DOHH2 (cell line): ENCODE measurements at regions not wholly inside any gene's neighbourhood (a gene's known extent, or its start where the extent isn't known, plus 50 kb on each side); places are given as distances from the start of the nearest gene placed in this dataset.

Source experiments
- H3F3A ChIP-seq: fragments of 200-600 bp; sonication (generic), shearing (Covaris generic); 2 replicates; pipeline ENCODE4 v1.6.0; 2016; ENCODE audit warnings: antibody characterized with exemption, mild to moderate bottlenecking; ENCODE audit not compliant: control insufficient read depth, insufficient read depth
- H3K27ac ChIP-seq: fragments of 200-600 bp; sonication (generic); 2 replicates; pipeline ENCODE4 v1.5.1; 2014; ENCODE audit warnings: low read depth, mild to moderate bottlenecking, low read length, moderate library complexity
- H3K27me3 ChIP-seq: fragments of 200-600 bp; sonication (generic); 2 replicates; pipeline ENCODE4 v1.6.1; 2014; ENCODE audit warnings: mild to moderate bottlenecking, low read length, mixed read lengths; ENCODE audit not compliant: control insufficient read depth
- H3K36me3 ChIP-seq: fragments of 200-600 bp; sonication (generic); 2 replicates; pipeline ENCODE4 v1.6.1; 2014; ENCODE audit warnings: mild to moderate bottlenecking, low read length, moderate library complexity, mixed read lengths; ENCODE audit not compliant: control insufficient read depth
- H3K4me1 ChIP-seq: fragments of 200-600 bp; sonication (generic); 2 replicates; pipeline ENCODE4 v1.6.1; 2014; ENCODE audit warnings: mild to moderate bottlenecking, low read length, mixed read lengths; ENCODE audit not compliant: control insufficient read depth
- H3K4me2 ChIP-seq: fragments of 200-600 bp; sonication (generic); 2 replicates; pipeline ENCODE4 v1.6.0; 2014; ENCODE audit warnings: mild to moderate bottlenecking, low read length, moderate library complexity
- H3K4me3 ChIP-seq: fragments of 200-600 bp; sonication (generic); 2 replicates; pipeline ENCODE4 v1.5.1; 2014; ENCODE audit warnings: mild to moderate bottlenecking, low read length, mixed read lengths
- H3K79me2 ChIP-seq: fragments of 200-600 bp; sonication (generic); 2 replicates; pipeline ENCODE4 v1.6.1; 2014; ENCODE audit warnings: mild to moderate bottlenecking, low read length, mixed read lengths; ENCODE audit not compliant: control insufficient read depth
- H3K9me2 ChIP-seq: fragments of 200-600 bp; sonication (generic); replicated peaks from 2 replicates; pipeline ENCODE4 v1.6.1; 2014; ENCODE audit warnings: mild to moderate bottlenecking, low read length, mixed read lengths; ENCODE audit not compliant: control insufficient read depth
- H3K9me3 ChIP-seq: fragments of 200-600 bp; sonication (generic); 2 replicates; pipeline ENCODE4 v1.6.1; 2014; ENCODE audit warnings: antibody characterized with exemption, low read length, mixed read lengths; ENCODE audit not compliant: control insufficient read depth, insufficient read depth
- H4K20me1 ChIP-seq: fragments of 200-600 bp; sonication (generic); 2 replicates; pipeline ENCODE4 v1.6.0; 2014; ENCODE audit warnings: low read depth, mild to moderate bottlenecking, antibody characterized with exemption, low read length, moderate library complexity; ENCODE audit not compliant: control insufficient read depth, insufficient read depth
- EZH2phosphoT487 ChIP-seq: fragments of 200-600 bp; sonication (generic); IDR thresholded peaks from 2 replicates; pipeline ENCODE4 v1.6.1; 2017; ENCODE audit warnings: borderline replicate concordance, mild to moderate bottlenecking, antibody characterized with exemption, low read length, moderate library complexity, mixed read lengths
- TF ChIP-seq, protein P1 (sequence below): fragments of 200-600 bp; sonication (generic); IDR thresholded peaks from one replicate; pipeline ENCODE4 v1.5.1; 2014; ENCODE audit warnings: antibody characterized with exemption, mild to moderate bottlenecking, low read depth, low read length; ENCODE audit not compliant: poor library complexity, severe bottlenecking

GRCh38 chr20:24118034-24118433 is 129.5 kb upstream of the GGTLC1 start:
- Histone ChIP-seq H3K27me3 (no peaks in the 10 kb centered on the region), H3K4me3 (no peak overlapping the region), H3K36me3 (no peaks in the 10 kb centered on the region), H3K27ac (no peak overlapping the region), H3K9me3 (no peaks in the 10 kb centered on the region), H3K4me2 (no peak overlapping the region), H3F3A (no peaks in the 10 kb centered on the region), H3K9me2 (no peaks in the 10 kb centered on the region), H3K79me2 (no peaks in the 10 kb centered on the region), H3K4me1 (no peaks in the 10 kb centered on the region), H4K20me1 (no peaks in the 10 kb centered on the region)
- TF ChIP-seq EZH2phosphoT487, result no peak
- TF ChIP-seq, protein P1, sequence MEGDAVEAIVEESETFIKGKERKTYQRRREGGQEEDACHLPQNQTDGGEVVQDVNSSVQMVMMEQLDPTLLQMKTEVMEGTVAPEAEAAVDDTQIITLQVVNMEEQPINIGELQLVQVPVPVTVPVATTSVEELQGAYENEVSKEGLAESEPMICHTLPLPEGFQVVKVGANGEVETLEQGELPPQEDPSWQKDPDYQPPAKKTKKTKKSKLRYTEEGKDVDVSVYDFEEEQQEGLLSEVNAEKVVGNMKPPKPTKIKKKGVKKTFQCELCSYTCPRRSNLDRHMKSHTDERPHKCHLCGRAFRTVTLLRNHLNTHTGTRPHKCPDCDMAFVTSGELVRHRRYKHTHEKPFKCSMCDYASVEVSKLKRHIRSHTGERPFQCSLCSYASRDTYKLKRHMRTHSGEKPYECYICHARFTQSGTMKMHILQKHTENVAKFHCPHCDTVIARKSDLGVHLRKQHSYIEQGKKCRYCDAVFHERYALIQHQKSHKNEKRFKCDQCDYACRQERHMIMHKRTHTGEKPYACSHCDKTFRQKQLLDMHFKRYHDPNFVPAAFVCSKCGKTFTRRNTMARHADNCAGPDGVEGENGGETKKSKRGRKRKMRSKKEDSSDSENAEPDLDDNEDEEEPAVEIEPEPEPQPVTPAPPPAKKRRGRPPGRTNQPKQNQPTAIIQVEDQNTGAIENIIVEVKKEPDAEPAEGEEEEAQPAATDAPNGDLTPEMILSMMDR, result no peak

DNA sequence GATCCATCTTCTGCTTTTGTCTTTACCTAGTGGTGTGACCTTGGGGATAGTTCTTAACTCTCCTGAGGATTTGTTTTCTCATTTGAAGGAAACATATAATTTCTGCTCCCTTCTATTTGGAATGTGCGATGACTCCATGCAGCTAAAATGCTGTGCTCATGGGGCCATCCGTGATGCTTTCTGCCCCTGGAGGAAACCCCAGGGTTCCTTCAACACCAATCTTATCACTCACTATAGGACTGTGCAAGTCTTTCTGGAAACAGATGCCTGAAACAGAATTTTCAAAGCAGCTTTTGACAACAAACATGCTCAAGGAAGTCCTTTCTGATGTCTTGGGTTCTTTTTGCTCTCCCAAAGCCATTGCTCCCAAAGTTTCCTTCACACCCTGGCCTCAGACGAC is 128.8 kb upstream of the GGTLC1 start:
- Histone ChIP-seq H3K36me3 (no peaks in the 10 kb centered on the region), H4K20me1 (no peaks in the 10 kb centered on the region), H3K9me3 (no peaks in the 10 kb centered on the region), H3K79me2 (no peaks in the 10 kb centered on the region), H3K27me3 (no peaks in the 10 kb centered on the region), H3K27ac (no peak overlapping the region), H3F3A (no peaks in the 10 kb centered on the region), H3K9me2 (no peaks in the 10 kb centered on the region), H3K4me2 (no peak overlapping the region), H3K4me1 (no peaks in the 10 kb centered on the region), H3K4me3 (no peak overlapping the region)
- TF ChIP-seq, protein P1, result no peak
- TF ChIP-seq EZH2phosphoT487, result no peak

- no peaks in the 10 kb centered on the region for H4K20me1 ChIP-seq
- no peaks in the 10 kb centered on the region for H3K36me3 ChIP-seq
- H3K4me2 ChIP-seq, result no peak overlapping the region
- no peak for TF ChIP-seq EZH2phosphoT487
- TF ChIP-seq, protein P1, result no peak
- H3F3A ChIP-seq, result no peaks in the 10 kb centered on the region
- H3K27me3 ChIP-seq, result no peaks in the 10 kb centered on the region
- H3K79me2 ChIP-seq, result no peaks in the 10 kb centered on the region
- no peaks in the 10 kb centered on the region for H3K4me1 ChIP-seq
- H3K9me3 ChIP-seq, result no peaks in the 10 kb centered on the region
- no peak overlapping the region for H3K4me3 ChIP-seq
- no peak overlapping the region for H3K27ac ChIP-seq
- no peaks in the 10 kb centered on the region for H3K9me2 ChIP-seq
Observed at GRCh38 chr20:24116611-24117010, 128.0 kb upstream of the GGTLC1 start.

DNA sequence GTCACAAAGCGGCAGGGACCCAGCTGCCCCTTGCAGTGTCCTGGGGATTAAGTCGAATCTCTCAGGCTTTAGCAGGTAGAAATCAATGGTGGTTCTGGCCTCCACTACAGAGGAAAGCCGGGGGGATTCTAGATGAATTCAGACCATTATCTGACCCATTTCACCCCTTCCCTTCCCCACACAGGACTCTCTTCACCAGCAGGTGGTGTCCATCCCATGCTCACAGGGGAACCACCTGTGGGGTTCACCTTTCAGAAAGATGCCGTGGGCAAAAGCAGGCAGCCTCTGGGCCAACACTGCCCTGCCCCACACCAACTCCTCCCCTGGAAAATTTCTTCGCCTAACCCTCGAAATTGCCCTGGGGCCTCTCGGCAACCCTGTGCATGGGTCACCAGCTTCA is 123.8 kb upstream of the GGTLC1 start:
- H3K4me3 ChIP-seq, result no peak overlapping the region
- TF ChIP-seq, protein P1, result no peak
- TF ChIP-seq EZH2phosphoT487, result no peak
- H3K4me1 ChIP-seq, result no peaks in the 10 kb centered on the region
- H4K20me1 ChIP-seq, result no peaks in the 10 kb centered on the region
- H3K9me3 ChIP-seq, result no peaks in the 10 kb centered on the region
- H3K4me2 ChIP-seq, result no peak overlapping the region
- no peaks in the 10 kb centered on the region for H3K9me2 ChIP-seq
- no peaks in the 10 kb centered on the region for H3F3A ChIP-seq
- no peaks in the 10 kb centered on the region for H3K79me2 ChIP-seq
- H3K27me3 ChIP-seq, result no peaks in the 10 kb centered on the region
- H3K36me3 ChIP-seq, result no peaks in the 10 kb centered on the region
- no peak overlapping the region for H3K27ac ChIP-seq
